ENCODE measurements at regions not wholly inside any gene's neighbourhood (a gene's known extent, or its start where the extent isn't known, plus 50 kb on each side); places are given as distances from the start of the nearest gene placed in this dataset.
A peak's percentile ranks its signal among the peaks of the same experiment; 100 is the strongest.
"Not testable (repeated sequence)": the region's sequence is repeated elsewhere in the genome, so short reads cannot be mapped to it uniquely, and the experiment has no call there.

- in situ Hi-C loops (cut with HindIII; ENCODE audit: low pct_unique_long_range_greater_than_20kb, low sequenced_read_pairs), result loop anchor here (25.0 kb wide), 1 partner anchor 131 kb away; no protein-coding TSS in a partner anchor
- no peak for DNase-seq (ENCODE audit: low read depth)
Measured at GRCh38 chr3:177493091-177493490, 295.8 kb upstream of the TBL1XR1 start.

DNA sequence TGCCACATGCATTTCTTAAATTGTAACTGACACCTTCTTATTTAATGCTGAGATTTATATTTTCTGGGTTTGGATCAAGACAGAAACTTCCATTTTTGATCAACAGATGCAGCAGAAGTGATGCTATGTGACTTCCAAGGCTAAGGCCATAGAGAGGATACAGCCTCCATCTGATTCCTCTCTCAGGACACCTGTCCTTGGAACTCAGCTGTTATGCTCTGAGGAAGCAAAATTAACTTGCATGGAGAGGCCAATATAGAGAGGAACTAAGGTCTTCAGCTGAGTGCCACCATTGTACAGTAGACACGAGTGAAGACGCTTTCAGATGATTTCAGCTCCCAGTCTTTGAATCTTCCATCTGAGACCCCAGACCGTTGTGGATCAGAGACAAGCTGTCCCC, 296.9 kb upstream of the TBL1XR1 start:
- no peak for DNase-seq (ENCODE audit: low read depth)
- in situ Hi-C loops (cut with HindIII; ENCODE audit: low pct_unique_long_range_greater_than_20kb, low sequenced_read_pairs), result loop anchor here (25.0 kb wide), 1 partner anchor 132 kb away; no protein-coding TSS in a partner anchor

DNA sequence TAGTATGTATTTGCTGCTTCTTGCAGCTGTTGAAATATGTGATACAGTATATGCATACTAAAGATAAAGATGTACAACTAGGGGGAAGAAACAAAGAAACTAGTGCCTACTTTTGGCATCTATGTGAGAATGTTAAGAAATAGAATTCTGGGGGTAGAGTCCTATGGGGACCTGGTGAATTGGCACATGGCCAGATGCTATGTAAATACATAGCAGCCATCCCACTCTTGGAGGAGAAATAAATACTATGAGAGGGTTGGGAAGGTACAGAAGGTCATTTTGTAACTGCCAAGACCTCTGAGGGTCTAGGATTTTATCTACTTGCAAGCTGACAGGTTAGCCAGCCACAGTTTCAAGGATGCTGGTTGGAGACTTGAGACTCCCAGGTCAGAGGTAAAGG, 298.3 kb upstream of the TBL1XR1 start:
- DNase-seq (ENCODE audit: low read depth), result no peak
- in situ Hi-C loops (cut with HindIII; ENCODE audit: low pct_unique_long_range_greater_than_20kb, low sequenced_read_pairs), result loop anchor here (25.0 kb wide), 1 partner anchor 133 kb away; no protein-coding TSS in a partner anchor

GRCh38 chr3:177498037-177498857, 301.0 kb upstream of the TBL1XR1 start:
- in situ Hi-C loops (cut with HindIII; ENCODE audit: low pct_unique_long_range_greater_than_20kb, low sequenced_read_pairs), result loop anchor here (25.0 kb wide), 1 partner anchor 136 kb away; no protein-coding TSS in a partner anchor
- peak; percentile 55 for DNase-seq (ENCODE audit: low read depth)

- in situ Hi-C loops (cut with HindIII; ENCODE audit: low pct_unique_long_range_greater_than_20kb, low sequenced_read_pairs), result loop anchor here (25.0 kb wide), 1 partner anchor 137 kb away; no protein-coding TSS in a partner anchor
- DNase-seq (ENCODE audit: low read depth), result not testable (repeated sequence)
Measured at GRCh38 chr3:177499039-177499438, 301.8 kb upstream of the TBL1XR1 start.

DNA sequence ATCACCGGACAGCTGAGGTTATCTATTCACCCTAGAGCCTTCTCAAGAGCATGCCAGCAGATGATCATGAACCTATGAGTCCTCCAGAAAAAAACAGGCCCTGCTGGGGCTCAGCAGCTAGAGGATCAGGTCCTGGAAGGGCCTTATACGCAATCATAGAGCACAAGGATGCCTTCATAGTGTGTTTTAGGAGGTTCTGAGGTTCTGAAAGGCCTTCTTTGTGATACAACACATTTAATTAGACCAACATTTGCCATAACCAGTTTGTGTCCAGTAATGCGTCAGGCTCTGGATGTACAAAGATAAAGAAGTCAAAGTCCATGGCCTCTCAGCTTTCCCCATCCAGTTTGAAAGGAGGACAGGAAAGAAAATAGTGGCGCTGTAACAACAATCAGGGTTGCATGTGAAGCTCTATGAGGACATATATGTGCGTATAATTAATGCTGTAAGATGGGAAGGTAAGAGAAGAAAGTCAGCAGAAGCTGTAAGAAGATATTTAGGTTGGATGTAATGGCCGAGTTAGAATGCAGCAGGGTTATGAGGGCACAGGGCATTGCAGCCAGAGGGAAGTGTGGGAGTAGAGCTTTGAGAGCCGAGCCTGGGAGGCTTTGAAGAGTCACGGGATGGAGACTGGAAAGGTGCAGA, 302.6 kb upstream of the TBL1XR1 start:
- in situ Hi-C loops (cut with HindIII; ENCODE audit: low pct_unique_long_range_greater_than_20kb, low sequenced_read_pairs), result loop anchor here (25.0 kb wide), 1 partner anchor 138 kb away; no protein-coding TSS in a partner anchor

GRCh38 chr3:177510693-177511216, 313.5 kb upstream of the TBL1XR1 start:
- in situ Hi-C loops (cut with HindIII; ENCODE audit: low pct_unique_long_range_greater_than_20kb, low sequenced_read_pairs), result no loop called here
- no peak for DNase-seq (ENCODE audit: low read depth)

More for the DNA sequence above, 302.6 kb upstream of the TBL1XR1 start:
- DNase-seq (ENCODE audit: low read depth), result no peak

DNA sequence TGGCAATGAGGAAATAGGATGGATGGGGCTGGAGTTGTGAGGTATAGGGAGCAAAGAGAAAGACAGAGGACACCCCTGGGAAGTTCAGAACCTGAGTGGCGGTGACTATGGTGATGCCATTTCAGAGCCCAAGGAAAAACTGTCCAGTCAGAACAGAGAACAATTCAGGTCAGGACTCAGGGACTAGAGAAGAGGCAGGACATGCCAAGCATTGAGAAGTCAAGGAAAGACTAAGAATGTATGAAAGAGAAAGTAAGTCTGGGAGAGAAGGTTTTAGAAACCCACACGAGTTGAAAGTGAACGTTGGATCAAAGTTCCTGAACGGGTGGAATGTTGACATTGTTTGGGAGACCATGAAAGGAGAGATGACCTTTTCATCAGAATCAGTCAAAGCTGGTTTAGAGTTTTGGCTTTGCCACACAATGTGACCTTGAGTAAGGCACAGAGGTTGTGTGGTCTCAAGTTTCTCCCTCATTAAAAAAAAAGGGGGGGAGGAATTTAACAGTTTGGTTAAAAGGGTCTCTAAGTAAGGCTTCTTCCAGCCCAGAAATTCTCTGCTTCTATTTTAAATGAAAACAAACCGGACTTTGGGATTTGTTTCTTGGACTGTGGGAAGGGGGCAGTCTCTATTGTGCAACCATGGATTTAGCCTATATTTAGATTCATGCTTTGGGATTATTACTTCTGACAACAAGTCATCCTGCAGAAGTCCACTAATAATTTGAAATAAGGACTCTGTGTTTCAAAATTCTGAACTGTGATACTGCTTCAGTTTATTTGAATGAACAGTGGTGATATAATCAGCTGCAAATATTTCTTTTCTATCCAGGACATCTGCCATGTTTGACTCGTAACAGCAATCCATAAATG, 315.9 kb upstream of the TBL1XR1 start:
- DNase-seq (ENCODE audit: low read depth), result no peak
- in situ Hi-C loops (cut with HindIII; ENCODE audit: low pct_unique_long_range_greater_than_20kb, low sequenced_read_pairs), result no loop called here

- DNase-seq (ENCODE audit: low read depth), result no peak
- in situ Hi-C loops (cut with HindIII; ENCODE audit: low pct_unique_long_range_greater_than_20kb, low sequenced_read_pairs), result no loop called here
Measured at GRCh38 chr3:177513815-177514610, 316.7 kb upstream of the TBL1XR1 start.

GRCh38 chr3:177514611-177515499, 317.6 kb upstream of the TBL1XR1 start:
- in situ Hi-C loops (cut with HindIII; ENCODE audit: low pct_unique_long_range_greater_than_20kb, low sequenced_read_pairs), result no loop called here

DNA sequence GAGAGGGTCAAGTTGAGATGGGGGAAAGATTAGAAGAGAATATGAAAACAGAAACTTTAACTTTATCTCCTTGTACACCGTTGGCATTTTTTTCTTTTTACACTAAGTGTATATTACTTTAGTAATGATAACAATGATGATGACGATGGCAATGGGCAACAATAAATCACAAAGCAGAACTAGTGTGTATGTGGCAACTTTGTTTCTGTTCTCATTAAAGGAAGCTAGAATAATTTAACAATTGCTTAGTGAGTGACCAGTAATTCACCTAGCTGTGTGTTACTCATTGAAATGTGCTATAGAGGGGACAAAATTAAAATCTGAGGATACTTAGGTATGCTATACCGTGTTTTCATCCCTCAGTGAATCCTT, 318.5 kb upstream of the TBL1XR1 start:
- in situ Hi-C loops (cut with HindIII; ENCODE audit: low pct_unique_long_range_greater_than_20kb, low sequenced_read_pairs), result no loop called here
- DNase-seq (ENCODE audit: low read depth), result no peak

More at GRCh38 chr3:177514611-177515499, 317.6 kb upstream of the TBL1XR1 start:
- peak; percentile 22 for DNase-seq (ENCODE audit: low read depth)

- in situ Hi-C loops (cut with HindIII; ENCODE audit: low pct_unique_long_range_greater_than_20kb, low sequenced_read_pairs), result no loop called here
Measured at GRCh38 chr3:177516158-177517011, 319.1 kb upstream of the TBL1XR1 start.

DNA sequence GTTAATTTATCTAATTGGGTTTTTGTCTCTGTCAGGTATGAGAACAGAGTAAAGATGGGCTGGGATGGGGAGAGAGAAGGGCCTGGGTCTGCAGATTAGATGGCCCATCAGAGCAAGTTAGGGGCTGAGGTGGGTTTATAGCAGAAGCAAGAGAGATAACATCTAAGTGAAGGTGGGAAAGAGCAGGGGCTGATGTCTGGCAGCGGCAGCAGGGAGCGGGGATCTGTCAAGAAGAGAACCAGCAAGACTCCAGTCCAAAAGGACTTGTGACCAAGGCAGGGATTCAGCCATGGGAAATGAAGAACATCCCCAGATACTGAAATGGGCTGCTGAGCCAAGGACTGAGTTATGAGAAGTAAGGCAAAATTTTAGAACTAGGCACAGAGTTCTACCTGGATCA, 320.6 kb upstream of the TBL1XR1 start:
- no peak for DNase-seq (ENCODE audit: low read depth)
- in situ Hi-C loops (cut with HindIII; ENCODE audit: low pct_unique_long_range_greater_than_20kb, low sequenced_read_pairs), result no loop called here

More at GRCh38 chr3:177516158-177517011, 319.1 kb upstream of the TBL1XR1 start:
- DNase-seq (ENCODE audit: low read depth), result peak; percentile 93

DNA sequence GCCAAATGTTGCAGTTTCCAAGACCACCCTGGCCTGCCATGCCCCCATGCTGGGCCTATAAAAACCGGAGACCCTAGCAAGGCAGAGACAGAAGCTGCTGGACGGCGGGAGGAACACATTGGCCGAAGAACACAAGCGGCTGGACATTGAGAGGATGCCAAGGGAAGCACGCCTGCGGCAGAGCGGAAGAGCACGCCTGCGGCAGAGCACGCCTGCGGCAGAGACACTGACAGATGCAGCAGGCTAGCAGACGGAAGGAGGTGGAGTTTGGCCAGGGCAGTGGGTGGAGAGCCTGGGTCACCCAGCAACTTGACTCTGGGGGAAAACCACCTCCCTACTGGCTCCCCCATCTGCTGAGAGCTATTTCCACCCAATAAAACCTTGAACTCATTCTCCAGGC, 322.3 kb upstream of the TBL1XR1 start:
- no peak for DNase-seq (ENCODE audit: low read depth)
- in situ Hi-C loops (cut with HindIII; ENCODE audit: low pct_unique_long_range_greater_than_20kb, low sequenced_read_pairs), result no loop called here

GRCh38 chr3:177521305-177521704, 324.0 kb upstream of the TBL1XR1 start:
- no peak for DNase-seq (ENCODE audit: low read depth)
- in situ Hi-C loops (cut with HindIII; ENCODE audit: low pct_unique_long_range_greater_than_20kb, low sequenced_read_pairs), result no loop called here

GRCh38 chr3:177522051-177522450, 324.8 kb upstream of the TBL1XR1 start:
- DNase-seq (ENCODE audit: low read depth), result no peak
- in situ Hi-C loops (cut with HindIII; ENCODE audit: low pct_unique_long_range_greater_than_20kb, low sequenced_read_pairs), result no loop called here

Measured in Caki2 (cell line).